ENCODE measurements at regions not wholly inside any gene's neighbourhood (a gene's known extent, or its start where the extent isn't known, plus 50 kb on each side); places are given as distances from the start of the nearest gene placed in this dataset.

DNA sequence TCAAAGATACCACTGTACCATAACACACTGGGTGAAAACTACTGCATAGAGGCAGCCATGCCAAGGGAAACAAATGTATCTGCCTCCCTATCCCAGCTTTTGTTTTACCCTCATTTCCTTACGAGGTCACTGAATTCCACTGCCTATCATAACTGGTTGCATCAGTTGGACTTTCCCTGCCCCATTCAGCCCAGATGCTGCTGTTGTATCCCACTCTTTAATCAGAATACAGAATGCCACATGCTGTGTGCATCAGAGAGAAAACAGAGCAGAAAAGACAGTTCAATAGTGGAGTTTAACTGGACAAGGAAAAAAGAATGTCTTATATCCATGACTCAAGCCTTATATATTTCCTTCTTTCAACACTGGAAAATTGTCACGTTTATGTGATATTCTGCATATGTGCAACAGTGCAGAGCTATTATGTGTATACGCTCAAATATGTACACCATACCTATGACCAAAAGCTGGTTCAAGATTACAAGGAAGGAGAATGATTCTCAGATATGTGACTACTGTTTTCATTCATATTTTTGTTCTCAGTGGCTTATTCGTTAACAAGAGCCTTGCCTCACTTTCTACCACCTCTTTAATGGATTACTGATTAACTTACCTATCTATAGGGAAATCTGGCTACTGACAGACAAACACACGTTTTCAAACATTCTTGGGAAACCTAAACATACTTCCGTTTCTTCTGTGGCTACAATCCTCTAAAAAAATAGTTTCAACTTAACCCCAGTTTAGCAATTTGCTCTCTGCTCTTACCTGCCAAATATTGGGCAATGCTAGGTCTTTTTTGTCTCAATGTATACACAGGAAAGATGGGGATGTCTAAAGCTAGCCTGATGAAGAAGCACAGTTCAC is 378.9 kb downstream of the SMARCA1 start:
- Histone ChIP-seq H4K8ac (ENCODE audit: low read depth, low read length) (no peak overlapping the region), H3K27me3 (ENCODE audit: insufficient read depth, low read length) (no peaks in the 10 kb centered on the region), H3K9ac (ENCODE audit: low read length) (no peak overlapping the region), H2BK5ac (ENCODE audit: low read depth, low read length, poor library complexity) (no peak overlapping the region), H2AK5ac (ENCODE audit: low read length) (no peak overlapping the region), H3K36me3 (ENCODE audit: control insufficient read depth in 1 of 2, insufficient read depth in 2 of 2, low read length in 2 of 2) (no peaks in the 10 kb centered on the region), H4K12ac (ENCODE audit: low read depth, low read length) (no peak overlapping the region), H2BK12ac (ENCODE audit: low read length) (no peak overlapping the region), H3K27ac (ENCODE audit: low read depth, low read length) (no peak overlapping the region), H4K91ac (ENCODE audit: low read depth, low read length) (no peak overlapping the region), H3K4me3 (ENCODE audit: low read depth, low read length) (no peak overlapping the region), H3K4me1 (ENCODE audit: control insufficient read depth in 1 of 2, insufficient read depth in 2 of 2, low read length in 2 of 2) (no peaks in the 10 kb centered on the region), H3K9me3 (ENCODE audit: insufficient read depth, low read depth, low read length) (no peaks in the 10 kb centered on the region), H3K4me2 (ENCODE audit: low read length) (no peak overlapping the region), H2BK120ac (ENCODE audit: insufficient read depth, low read length, poor library complexity) (no peak overlapping the region), H3K79me1 (ENCODE audit: low read length) (no peaks in the 10 kb centered on the region), H3K23ac (ENCODE audit: low read length) (no peak overlapping the region), H3K79me2 (ENCODE audit: control insufficient read depth, insufficient read depth, low read length, poor library complexity) (no peaks in the 10 kb centered on the region), H2AFZ (ENCODE audit: insufficient read depth, low read length, poor library complexity) (no peak overlapping the region), H3K14ac (ENCODE audit: low read length) (no peak overlapping the region), H3K4ac (ENCODE audit: low read depth, low read length) (no peak overlapping the region), H3K18ac (ENCODE audit: low read length) (no peak overlapping the region)
- WGBS (ENCODE audit: extremely low coverage, insufficient coverage, insufficient read length), result no CpG with 5 or more reads among the region's 6 CpGs
- peak in 1 of 2 donors; percentile 48 for DNase-seq

DNA sequence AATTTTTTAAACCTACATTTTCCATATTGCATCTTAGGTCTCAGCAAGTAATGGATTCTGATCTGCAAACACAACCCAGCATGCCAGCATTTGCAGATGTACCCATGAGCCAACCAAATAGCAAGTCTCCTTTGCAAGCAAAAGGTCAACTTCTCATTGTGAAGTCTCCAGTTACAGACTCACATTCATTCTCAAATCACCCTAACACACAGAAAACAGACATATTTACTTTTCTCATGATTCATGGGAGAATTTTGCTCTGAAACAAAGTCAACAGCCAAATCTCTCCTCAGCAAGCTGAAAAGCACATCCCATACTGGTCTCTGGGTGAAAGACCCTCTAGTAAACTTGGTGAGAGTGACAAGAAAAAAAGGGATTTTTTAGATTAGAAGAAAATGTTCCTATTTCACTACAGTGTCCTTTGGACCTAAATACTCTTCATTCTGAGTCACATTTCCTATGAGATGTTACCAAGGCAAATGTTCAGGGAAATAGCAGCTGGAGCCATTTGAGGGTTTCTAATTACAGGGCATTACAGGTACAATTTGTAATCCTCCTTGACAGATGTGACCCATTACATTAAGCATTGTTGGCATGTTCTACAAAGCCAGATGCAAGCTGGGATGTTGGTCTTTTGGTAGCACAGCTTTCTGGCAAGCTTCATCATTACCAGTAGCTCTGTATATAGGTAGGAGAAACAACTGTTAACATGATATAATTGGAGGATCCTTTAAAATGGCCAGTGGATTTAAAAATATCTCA is 383.3 kb downstream of the SMARCA1 start:
- DNase-seq, result no peak
- no peak overlapping the region for H3K4ac ChIP-seq (ENCODE audit: low read depth, low read length)
- no peak overlapping the region for H4K91ac ChIP-seq (ENCODE audit: low read depth, low read length)
- no peak overlapping the region for H3K14ac ChIP-seq (ENCODE audit: low read length)
- H3K23ac ChIP-seq (ENCODE audit: low read length), result no peak overlapping the region
- H3K4me2 ChIP-seq (ENCODE audit: low read length), result no peak overlapping the region
- no peak overlapping the region for H4K8ac ChIP-seq (ENCODE audit: low read depth, low read length)
- H2AFZ ChIP-seq (ENCODE audit: insufficient read depth, low read length, poor library complexity), result no peak overlapping the region
- no peak overlapping the region for H2BK5ac ChIP-seq (ENCODE audit: low read depth, low read length, poor library complexity)
- H3K79me1 ChIP-seq (ENCODE audit: low read length), result no peaks in the 10 kb centered on the region
- H3K36me3 ChIP-seq (ENCODE audit: control insufficient read depth in 1 of 2, insufficient read depth in 2 of 2, low read length in 2 of 2), result no peaks in the 10 kb centered on the region
- H3K9ac ChIP-seq (ENCODE audit: low read length), result no peak overlapping the region
- H3K27ac ChIP-seq (ENCODE audit: low read depth, low read length), result no peak overlapping the region
- H3K27me3 ChIP-seq (ENCODE audit: insufficient read depth, low read length), result no peaks in the 10 kb centered on the region
- no peak overlapping the region for H3K4me3 ChIP-seq (ENCODE audit: low read depth, low read length)
- no peak overlapping the region for H2BK120ac ChIP-seq (ENCODE audit: insufficient read depth, low read length, poor library complexity)
- no peak overlapping the region for H2BK12ac ChIP-seq (ENCODE audit: low read length)
- H4K12ac ChIP-seq (ENCODE audit: low read depth, low read length), result no peak overlapping the region
- no peaks in the 10 kb centered on the region for H3K79me2 ChIP-seq (ENCODE audit: control insufficient read depth, insufficient read depth, low read length, poor library complexity)
- H2AK5ac ChIP-seq (ENCODE audit: low read length), result no peak overlapping the region
- H3K9me3 ChIP-seq (ENCODE audit: insufficient read depth, low read depth, low read length), result no peaks in the 10 kb centered on the region
- no peaks in the 10 kb centered on the region for H3K4me1 ChIP-seq (ENCODE audit: control insufficient read depth in 1 of 2, insufficient read depth in 2 of 2, low read length in 2 of 2)
- no peak overlapping the region for H3K18ac ChIP-seq (ENCODE audit: low read length)

DNA sequence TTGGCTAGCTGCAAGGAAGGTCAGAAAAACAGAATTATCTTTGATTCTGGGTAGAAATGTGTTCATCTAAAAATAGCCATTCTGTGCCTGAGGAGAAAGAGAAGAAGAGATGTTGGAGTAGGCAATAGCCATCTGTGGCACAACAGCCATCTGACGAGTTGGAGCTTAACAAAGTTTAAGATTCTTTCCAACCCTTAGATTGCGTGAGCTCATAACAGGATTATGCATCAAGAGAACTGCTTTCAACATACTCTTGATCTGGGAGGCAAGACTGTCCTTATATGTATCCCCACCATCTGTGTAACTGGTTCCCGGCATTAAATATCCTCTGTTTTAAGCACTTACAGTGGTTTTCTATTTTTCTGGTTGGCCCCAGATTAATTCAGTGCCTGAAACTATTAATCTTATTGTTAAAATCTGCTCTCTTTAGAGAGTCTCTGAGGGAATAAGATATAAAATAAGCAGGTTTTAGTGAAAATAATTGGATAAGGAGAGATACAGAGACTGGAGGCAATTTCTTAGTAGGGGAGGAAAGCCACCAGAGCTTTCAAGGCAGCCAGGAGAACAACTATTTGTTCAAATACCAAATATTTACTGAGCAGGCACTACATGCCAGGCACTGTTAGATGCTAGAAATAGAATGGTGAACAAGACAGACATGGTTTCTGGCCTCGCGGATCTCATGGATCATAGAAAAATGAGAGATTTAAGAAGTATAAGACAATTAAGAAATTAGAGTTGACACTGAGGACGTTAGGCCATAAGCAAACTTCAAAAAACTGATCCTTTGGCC is 398.0 kb downstream of the SMARCA1 start:
- H3K27me3 ChIP-seq (ENCODE audit: insufficient read depth, low read length), result no peaks in the 10 kb centered on the region
- WGBS (ENCODE audit: extremely low coverage, insufficient coverage, insufficient read length), result no CpG with 5 or more reads among the region's 6 CpGs

DNA sequence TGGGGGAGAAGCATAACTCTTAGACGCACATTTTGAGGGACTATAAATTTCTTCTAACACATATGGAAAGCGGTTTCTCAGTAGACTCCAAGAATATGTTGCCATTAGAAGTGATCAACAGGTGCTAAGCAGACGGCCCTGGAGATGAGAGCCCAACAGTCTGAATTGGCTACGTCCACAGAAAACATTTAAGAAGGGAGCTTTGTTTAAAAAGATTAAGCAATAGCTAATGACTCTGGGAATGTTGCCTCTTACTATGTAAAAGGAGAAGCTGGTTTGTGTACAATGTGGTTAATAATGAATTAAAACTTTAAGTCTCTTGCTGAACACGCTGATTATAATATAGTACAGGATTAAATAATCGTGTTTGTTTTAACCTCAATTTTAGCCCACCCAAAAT is 399.5 kb downstream of the SMARCA1 start:
- Histone ChIP-seq H3K79me1 (ENCODE audit: low read length) (no peaks in the 10 kb centered on the region), H3K79me2 (ENCODE audit: control insufficient read depth, insufficient read depth, low read length, poor library complexity) (no peaks in the 10 kb centered on the region), H3K4me3 (ENCODE audit: low read depth, low read length) (no peak overlapping the region), H3K9ac (ENCODE audit: low read length) (no peak overlapping the region), H3K18ac (ENCODE audit: low read length) (no peak overlapping the region), H4K8ac (ENCODE audit: low read depth, low read length) (no peak overlapping the region), H3K4ac (ENCODE audit: low read depth, low read length) (no peak overlapping the region), H3K23ac (ENCODE audit: low read length) (no peak overlapping the region), H3K4me1 (ENCODE audit: control insufficient read depth in 1 of 2, insufficient read depth in 2 of 2, low read length in 2 of 2) (no peaks in the 10 kb centered on the region), H3K36me3 (ENCODE audit: control insufficient read depth in 1 of 2, insufficient read depth in 2 of 2, low read length in 2 of 2) (no peaks in the 10 kb centered on the region), H3K14ac (ENCODE audit: low read length) (no peak overlapping the region), H2AK5ac (ENCODE audit: low read length) (no peak overlapping the region), H3K27me3 (ENCODE audit: insufficient read depth, low read length) (no peaks in the 10 kb centered on the region), H2AFZ (ENCODE audit: insufficient read depth, low read length, poor library complexity) (no peak overlapping the region), H4K12ac (ENCODE audit: low read depth, low read length) (no peak overlapping the region), H3K4me2 (ENCODE audit: low read length) (no peak overlapping the region), H2BK12ac (ENCODE audit: low read length) (no peak overlapping the region), H2BK120ac (ENCODE audit: insufficient read depth, low read length, poor library complexity) (no peak overlapping the region), H3K27ac (ENCODE audit: low read depth, low read length) (no peak overlapping the region), H3K9me3 (ENCODE audit: insufficient read depth, low read depth, low read length) (no peaks in the 10 kb centered on the region), H4K91ac (ENCODE audit: low read depth, low read length) (no peak overlapping the region), H2BK5ac (ENCODE audit: low read depth, low read length, poor library complexity) (no peak overlapping the region)
- WGBS (ENCODE audit: extremely low coverage, insufficient coverage, insufficient read length), result no CpG with 5 or more reads among the region's 6 CpGs
- DNase-seq, result no peak

More for the DNA sequence above, 398.0 kb downstream of the SMARCA1 start:
- Histone ChIP-seq H3K4ac (ENCODE audit: low read depth, low read length) (no peak overlapping the region), H3K79me2 (ENCODE audit: control insufficient read depth, insufficient read depth, low read length, poor library complexity) (no peaks in the 10 kb centered on the region), H3K4me2 (ENCODE audit: low read length) (no peak overlapping the region), H2AK5ac (ENCODE audit: low read length) (no peak overlapping the region), H3K9ac (ENCODE audit: low read length) (no peak overlapping the region), H3K18ac (ENCODE audit: low read length) (no peak overlapping the region), H3K14ac (ENCODE audit: low read length) (no peak overlapping the region), H2BK12ac (ENCODE audit: low read length) (no peak overlapping the region), H4K91ac (ENCODE audit: low read depth, low read length) (no peak overlapping the region), H3K4me3 (ENCODE audit: low read depth, low read length) (no peak overlapping the region), H2BK120ac (ENCODE audit: insufficient read depth, low read length, poor library complexity) (no peak overlapping the region), H3K4me1 (ENCODE audit: control insufficient read depth in 1 of 2, insufficient read depth in 2 of 2, low read length in 2 of 2) (no peaks in the 10 kb centered on the region), H2BK5ac (ENCODE audit: low read depth, low read length, poor library complexity) (no peak overlapping the region), H3K36me3 (ENCODE audit: control insufficient read depth in 1 of 2, insufficient read depth in 2 of 2, low read length in 2 of 2) (no peaks in the 10 kb centered on the region), H4K12ac (ENCODE audit: low read depth, low read length) (no peak overlapping the region), H3K23ac (ENCODE audit: low read length) (no peak overlapping the region), H3K9me3 (ENCODE audit: insufficient read depth, low read depth, low read length) (no peaks in the 10 kb centered on the region), H3K27ac (ENCODE audit: low read depth, low read length) (no peak overlapping the region), H2AFZ (ENCODE audit: insufficient read depth, low read length, poor library complexity) (no peak overlapping the region), H3K79me1 (ENCODE audit: low read length) (no peaks in the 10 kb centered on the region), H4K8ac (ENCODE audit: low read depth, low read length) (no peak overlapping the region)
- no peak for DNase-seq
